Naive thymus-derived CD4-positive, alpha-beta T cell (primary cell): ENCODE measurements at regions not wholly inside any gene's neighbourhood (a gene's known extent, or its start where the extent isn't known, plus 50 kb on each side); places are given as distances from the start of the nearest gene placed in this dataset.

ENCODE experiments used
- ATAC-seq: fragments of 150-1000 bp; cut with Tn5 transposase; 2 replicates; pipeline ENCODE4 v1.10.0; 2021; ENCODE audit warnings: mild to moderate bottlenecking, moderate library complexity
- CTCF ChIA-PET: fragments of 350-600 bp; sonication (Branson Sonifier 250); formaldehyde crosslinking; loops from one replicate; lab custom pipeline; 2021; ENCODE audit warnings: antibody characterized with exemption; lab: Charles Lee
- POLR2A ChIA-PET: fragments of 350-600 bp; sonication (Branson Sonifier 250); formaldehyde crosslinking; loops from one replicate; lab custom pipeline; 2021; ENCODE audit warnings: antibody characterized with exemption, inconsistent platforms; lab: Charles Lee
- DNase-seq, 9 donors: peaks; one replicate each; pipeline versions ENCODE4 v3.0.0 to v3.0.0-alpha.2; 2020 to 2022; ENCODE audit warnings: mixed read lengths in 1 of 9
- H3K27ac ChIP-seq: one replicate; pipeline ENCODE4 v1.7.0; 2013; ENCODE audit warnings: mild to moderate bottlenecking, low read depth, low read length, moderate library complexity
- H3K27me3 ChIP-seq, 2 donors: one replicate each; pipeline ENCODE4 v1.7.0; 2013; ENCODE audit warnings: low read length in 2 of 2, mild to moderate bottlenecking in 2 of 2, moderate library complexity in 2 of 2; ENCODE audit not compliant: control insufficient read depth in 2 of 2, insufficient read depth in 2 of 2
- H3K36me3 ChIP-seq, 3 experiments: 1 replicate in 2 of 3; 2 replicates in 1 of 3; pipeline ENCODE4 v1.7.0; 2013; ENCODE audit warnings: low read length in 3 of 3, mild to moderate bottlenecking in 3 of 3, moderate library complexity in 1 of 3; ENCODE audit not compliant: insufficient read depth in 3 of 3, control insufficient read depth in 2 of 3
- H3K4me1 ChIP-seq, 2 donors: one replicate each; pipeline ENCODE4 v1.7.0; 2013; ENCODE audit warnings: low read length in 2 of 2, mild to moderate bottlenecking in 2 of 2, moderate library complexity in 1 of 2; ENCODE audit not compliant: control insufficient read depth in 2 of 2, insufficient read depth in 2 of 2
- H3K4me3 ChIP-seq: 2 replicates; pipeline ENCODE4 v1.7.0; 2013; ENCODE audit warnings: mild to moderate bottlenecking, low read length
- H3K9me3 ChIP-seq, 3 experiments: 1 replicate in 2 of 3; 2 replicates in 1 of 3; pipeline ENCODE4 v1.7.0; 2013; ENCODE audit warnings: low read length in 3 of 3; ENCODE audit not compliant: control insufficient read depth in 2 of 3
- H3K27ac Mint-ChIP-seq, 9 donors: one replicate each; pipeline ENCODE4 v1.8.0; 2020 to 2022; ENCODE audit warnings: mixed read lengths in 9 of 9, mild to moderate bottlenecking in 8 of 9, moderate library complexity in 5 of 9, inconsistent platforms in 2 of 9
- H3K27me3 Mint-ChIP-seq, 5 donors: one replicate each; pipeline ENCODE4 v1.8.0; 2021 to 2022; ENCODE audit warnings: mixed read lengths in 5 of 5, mild to moderate bottlenecking in 1 of 5
- H3K36me3 Mint-ChIP-seq, 5 donors: one replicate each; pipeline ENCODE4 v1.8.0; 2020 to 2022; ENCODE audit warnings: mixed read lengths in 5 of 5, mild to moderate bottlenecking in 3 of 5, inconsistent platforms in 1 of 5
- H3K4me1 Mint-ChIP-seq, 7 donors: one replicate each; pipeline ENCODE4 v1.8.0; 2020 to 2022; ENCODE audit warnings: mixed read lengths in 7 of 7, mild to moderate bottlenecking in 3 of 7, inconsistent platforms in 1 of 7
- H3K4me3 Mint-ChIP-seq, 10 donors: one replicate each; pipeline ENCODE4 v1.8.0; 2020 to 2022; ENCODE audit warnings: mild to moderate bottlenecking in 10 of 10, mixed read lengths in 10 of 10, moderate library complexity in 6 of 10, inconsistent platforms in 2 of 10
- H3K9me3 Mint-ChIP-seq, 11 donors: one replicate each; pipeline ENCODE4 v1.8.0; 2020 to 2022; ENCODE audit warnings: mixed read lengths in 11 of 11, mild to moderate bottlenecking in 4 of 11, inconsistent platforms in 1 of 11, moderate library complexity in 1 of 11
- intact Hi-C, 2 donors: fragments of 100-400 bp; cut with micrococcal nuclease; formaldehyde crosslinking; loops; one replicate each; pipeline ENCODE4 v1.15.1; 2023

GRCh38 chr2:237185553-237185925 is 99.8 kb downstream of the COPS8 start:
- H3K27ac Mint-ChIP-seq = no peak overlapping the region
- Histone ChIP-seq H3K9me3 (no peaks in the 10 kb centered on the region), H3K36me3 (no peaks in the 10 kb centered on the region), H3K27me3 (peaks cover 0 to 3% of the 10 kb centered on the region in 2 donors), H3K27ac (no peak overlapping the region), H3K4me3 (no peak overlapping the region), H3K4me1 (no peaks in the 10 kb centered on the region)
- intact Hi-C loops = no loop called here
- peaks cover 0 to 8% (median 0%) of the 10 kb centered on the region in 11 donors for H3K9me3 Mint-ChIP-seq
- no peak for ATAC-seq
- no peaks in the 10 kb centered on the region for H3K36me3 Mint-ChIP-seq
- ChIA-PET CTCF (no interaction called here), POLR2A (no interaction called here)
- no peak overlapping the region for H3K4me3 Mint-ChIP-seq
- DNase-seq = no peak
- peaks cover 14 to 35% (median 18%) of the 10 kb centered on the region in 5 donors for H3K27me3 Mint-ChIP-seq
- H3K4me1 Mint-ChIP-seq = no peaks in the 10 kb centered on the region

GRCh38 chr2:237189799-237190198 is 104.1 kb downstream of the COPS8 start:
- POLR2A ChIA-PET = no interaction called here
- Histone ChIP-seq H3K36me3 (no peaks in the 10 kb centered on the region), H3K9me3 (no peaks in the 10 kb centered on the region), H3K27me3 (peaks cover 0 to 3% of the 10 kb centered on the region in 2 donors), H3K4me1 (no peaks in the 10 kb centered on the region), H3K4me3 (no peak overlapping the region), H3K27ac (no peak overlapping the region)
- intact Hi-C loops = no loop called here
- Mint-ChIP-seq H3K9me3 (peaks cover 0 to 8% (median 0%) of the 10 kb centered on the region in 11 donors), H3K4me1 (no peaks in the 10 kb centered on the region), H3K4me3 (no peak overlapping the region), H3K27ac (no peak overlapping the region), H3K36me3 (peaks cover 0 to 4% (median 0%) of the 10 kb centered on the region in 5 donors), H3K27me3 (peaks cover 2 to 20% (median 8%) of the 10 kb centered on the region in 5 donors)
- CTCF ChIA-PET = no interaction called here
- no peak for DNase-seq
- ATAC-seq = no peak

GRCh38 chr2:237190966-237191713 is 105.5 kb downstream of the COPS8 start:
- H3K4me1 ChIP-seq = no peaks in the 10 kb centered on the region
- H3K4me3 Mint-ChIP-seq = no peak overlapping the region
- H3K36me3 Mint-ChIP-seq = peaks cover 0 to 4% (median 0%) of the 10 kb centered on the region in 5 donors
- no peak for DNase-seq
- POLR2A ChIA-PET = no interaction called here
- H3K27ac Mint-ChIP-seq = no peak overlapping the region
- CTCF ChIA-PET = no interaction called here
- H3K4me1 Mint-ChIP-seq = no peaks in the 10 kb centered on the region
- no peak overlapping the region for H3K27ac ChIP-seq
- peaks cover 0 to 8% (median 0%) of the 10 kb centered on the region in 11 donors for H3K9me3 Mint-ChIP-seq
- peaks cover 0 to 3% of the 10 kb centered on the region in 2 donors for H3K27me3 ChIP-seq
- intact Hi-C loops = no loop called here
- H3K4me3 ChIP-seq = no peak overlapping the region
- ATAC-seq = no peak
- no peaks in the 10 kb centered on the region for H3K9me3 ChIP-seq
- H3K36me3 ChIP-seq = no peaks in the 10 kb centered on the region
- peaks cover 0 to 6% (median 6%) of the 10 kb centered on the region in 5 donors for H3K27me3 Mint-ChIP-seq

- H3K4me1 Mint-ChIP-seq = no peaks in the 10 kb centered on the region
Measured at GRCh38 chr2:237191714-237192081, 106.0 kb downstream of the COPS8 start.

GRCh38 chr2:237192881-237193280 is 107.2 kb downstream of the COPS8 start:
- Histone ChIP-seq H3K9me3 (no peaks in the 10 kb centered on the region), H3K4me3 (no peak overlapping the region), H3K27ac (no peak overlapping the region), H3K27me3 (no peaks in the 10 kb centered on the region), H3K36me3 (no peaks in the 10 kb centered on the region), H3K4me1 (no peaks in the 10 kb centered on the region)
- intact Hi-C loops = no loop called here
- Mint-ChIP-seq H3K36me3 (peaks cover 0 to 4% (median 0%) of the 10 kb centered on the region in 5 donors), H3K4me1 (no peaks in the 10 kb centered on the region), H3K4me3 (no peak overlapping the region), H3K27ac (no peak overlapping the region), H3K9me3 (peaks cover 0 to 8% (median 0%) of the 10 kb centered on the region in 11 donors), H3K27me3 (peaks cover 0 to 3% (median 0%) of the 10 kb centered on the region in 5 donors)
- DNase-seq = no peak
- ChIA-PET POLR2A (no interaction called here), CTCF (no interaction called here)
- no peak for ATAC-seq

More at GRCh38 chr2:237191714-237192081, 106.0 kb downstream of the COPS8 start:
- Mint-ChIP-seq H3K27me3 (peaks cover 0 to 3% (median 2%) of the 10 kb centered on the region in 5 donors), H3K9me3 (peaks cover 0 to 8% (median 0%) of the 10 kb centered on the region in 11 donors), H3K4me3 (no peak overlapping the region), H3K36me3 (peaks cover 0 to 4% (median 0%) of the 10 kb centered on the region in 5 donors), H3K27ac (no peak overlapping the region)
- POLR2A ChIA-PET = no interaction called here
- H3K9me3 ChIP-seq = no peaks in the 10 kb centered on the region
- no peaks in the 10 kb centered on the region for H3K36me3 ChIP-seq
- ATAC-seq (no peak), DNase-seq (no peak)
- H3K27me3 ChIP-seq = peaks cover 0 to under 1% of the 10 kb centered on the region in 2 donors
- no peak overlapping the region for H3K27ac ChIP-seq
- H3K4me3 ChIP-seq = no peak overlapping the region
- intact Hi-C loops = no loop called here
- CTCF ChIA-PET = no interaction called here
- H3K4me1 ChIP-seq = no peaks in the 10 kb centered on the region

- CTCF ChIA-PET = no interaction called here
- Mint-ChIP-seq H3K27me3 (peaks cover 0 to 3% (median 0%) of the 10 kb centered on the region in 5 donors), H3K9me3 (peaks cover 0 to 8% (median 0%) of the 10 kb centered on the region in 11 donors), H3K36me3 (peaks cover 0 to 4% (median 0%) of the 10 kb centered on the region in 5 donors), H3K4me1 (no peaks in the 10 kb centered on the region), H3K27ac (peak overlapping the region in 1 of 9 donors; percentile 21), H3K4me3 (no peak overlapping the region)
- POLR2A ChIA-PET = no interaction called here
- no peaks in the 10 kb centered on the region for H3K36me3 ChIP-seq
- H3K4me1 ChIP-seq = no peaks in the 10 kb centered on the region
- H3K27ac ChIP-seq = no peak overlapping the region
- H3K27me3 ChIP-seq = no peaks in the 10 kb centered on the region
- H3K9me3 ChIP-seq = no peaks in the 10 kb centered on the region
- intact Hi-C loops = no loop called here
- no peak overlapping the region for H3K4me3 ChIP-seq
- no peak for ATAC-seq
- DNase-seq = no peak
Measured at GRCh38 chr2:237193436-237193835, 107.7 kb downstream of the COPS8 start.

- no peak overlapping the region for H3K4me3 ChIP-seq
- intact Hi-C loops = no loop called here
- Mint-ChIP-seq H3K4me3 (no peak overlapping the region), H3K9me3 (peaks cover 0 to 8% (median 0%) of the 10 kb centered on the region in 11 donors), H3K4me1 (no peaks in the 10 kb centered on the region), H3K27ac (no peak overlapping the region), H3K27me3 (peaks cover 0 to 3% (median 0%) of the 10 kb centered on the region in 5 donors), H3K36me3 (peaks cover 0 to 4% (median 0%) of the 10 kb centered on the region in 5 donors)
- ChIA-PET CTCF (no interaction called here), POLR2A (no interaction called here)
- DNase-seq (no peak), ATAC-seq (no peak)
- H3K9me3 ChIP-seq = no peaks in the 10 kb centered on the region
- no peaks in the 10 kb centered on the region for H3K27me3 ChIP-seq
- H3K36me3 ChIP-seq = no peaks in the 10 kb centered on the region
- H3K27ac ChIP-seq = no peak overlapping the region
- H3K4me1 ChIP-seq = no peaks in the 10 kb centered on the region
Measured at GRCh38 chr2:237194081-237194480, 108.4 kb downstream of the COPS8 start.
